ENCODE measurements at regions not wholly inside any gene's neighbourhood (a gene's known extent, or its start where the extent isn't known, plus 50 kb on each side); places are given as distances from the start of the nearest gene placed in this dataset.

GRCh38 chr1:157196245-157196543 is 58.0 kb upstream of the ETV3 start:
- intact Hi-C loops (cut with micrococcal nuclease) = loop anchor here (10.0 kb wide), 1 partner anchor 179 kb away; no protein-coding TSS in a partner anchor

GRCh38 chr1:157195521-157196244 is 57.5 kb upstream of the ETV3 start:
- Mint-ChIP-seq H3K27me3 (ENCODE audit: low read depth in 2 of 2) (peaks cover 25 to 44% of the 10 kb centered on the region in 2 donors), H3K36me3 (no peaks in the 10 kb centered on the region), H3K9me3 (no peaks in the 10 kb centered on the region), H3K27ac (no peak overlapping the region), H3K4me1 (peaks cover 5 to 13% of the 10 kb centered on the region in 2 donors), H3K4me3 (no peak overlapping the region)
- Histone ChIP-seq H3K27me3 (ENCODE audit: control insufficient read depth, insufficient read depth, low read length) (no peaks in the 10 kb centered on the region), H3K9me3 (ENCODE audit: control insufficient read depth, insufficient read depth, low read length) (no peaks in the 10 kb centered on the region), H3K4me1 (ENCODE audit: control insufficient read depth, insufficient read depth, low read length) (no peaks in the 10 kb centered on the region), H3K27ac (ENCODE audit: low read length) (no peak overlapping the region), H3K36me3 (ENCODE audit: control insufficient read depth, insufficient read depth, low read length) (no peaks in the 10 kb centered on the region), H3K4me3 (ENCODE audit: low read length) (no peak overlapping the region)
- 90% methylated on average over 13 of the region's 13 CpGs for WGBS (ENCODE audit: insufficient coverage)
- intact Hi-C loops (cut with micrococcal nuclease) = loop anchor here (10.0 kb wide), 1 partner anchor 179 kb away; no protein-coding TSS in a partner anchor
- DNase-seq = no peak
- TF ChIP-seq CTCF (IDR thresholded peaks at IDR 0.05) = no peak
- ATAC-seq = peak in 1 of 3 donors; percentile 1

More at GRCh38 chr1:157196245-157196543, 58.0 kb upstream of the ETV3 start:
- Mint-ChIP-seq H3K27ac (no peak overlapping the region), H3K27me3 (ENCODE audit: low read depth in 2 of 2) (peaks cover 25 to 44% of the 10 kb centered on the region in 2 donors), H3K36me3 (no peaks in the 10 kb centered on the region), H3K4me3 (no peak overlapping the region), H3K9me3 (no peaks in the 10 kb centered on the region), H3K4me1 (peaks cover 5 to 13% of the 10 kb centered on the region in 2 donors)
- Histone ChIP-seq H3K27ac (ENCODE audit: low read length) (no peak overlapping the region), H3K27me3 (ENCODE audit: control insufficient read depth, insufficient read depth, low read length) (no peaks in the 10 kb centered on the region), H3K36me3 (ENCODE audit: control insufficient read depth, insufficient read depth, low read length) (no peaks in the 10 kb centered on the region), H3K4me3 (ENCODE audit: low read length) (no peak overlapping the region), H3K4me1 (ENCODE audit: control insufficient read depth, insufficient read depth, low read length) (no peaks in the 10 kb centered on the region), H3K9me3 (ENCODE audit: control insufficient read depth, insufficient read depth, low read length) (no peaks in the 10 kb centered on the region)
- no peak for ATAC-seq
- no peak for TF ChIP-seq CTCF (IDR thresholded peaks at IDR 0.05)
- 67% methylated on average over 2 of the region's 2 CpGs for WGBS (ENCODE audit: insufficient coverage)
- no peak for DNase-seq

GRCh38 chr1:157194731-157195520 is 56.7 kb upstream of the ETV3 start:
- 29% methylated on average over 67 of the region's 67 CpGs for WGBS (ENCODE audit: insufficient coverage)
- TF ChIP-seq CTCF (IDR thresholded peaks at IDR 0.05) = no peak
- no peak for ATAC-seq
- no peaks in the 10 kb centered on the region for H3K36me3 Mint-ChIP-seq
- H3K4me3 Mint-ChIP-seq = no peak overlapping the region
- H3K9me3 Mint-ChIP-seq = no peaks in the 10 kb centered on the region
- no peak overlapping the region for H3K4me3 ChIP-seq (ENCODE audit: low read length)
- H3K9me3 ChIP-seq (ENCODE audit: control insufficient read depth, insufficient read depth, low read length) = no peaks in the 10 kb centered on the region
- no peaks in the 10 kb centered on the region for H3K27me3 ChIP-seq (ENCODE audit: control insufficient read depth, insufficient read depth, low read length)
- H3K4me1 Mint-ChIP-seq = peaks cover 5 to 13% of the 10 kb centered on the region in 2 donors
- no peak overlapping the region for H3K27ac Mint-ChIP-seq
- no peak overlapping the region for H3K27ac ChIP-seq (ENCODE audit: low read length)
- intact Hi-C loops (cut with micrococcal nuclease) = loop anchor here (10.0 kb wide), 1 partner anchor 180 kb away; no protein-coding TSS in a partner anchor
- no peak for DNase-seq
- H3K27me3 Mint-ChIP-seq (ENCODE audit: low read depth in 2 of 2) = peaks cover 30 to 48% of the 10 kb centered on the region in 2 donors
- no peaks in the 10 kb centered on the region for H3K36me3 ChIP-seq (ENCODE audit: control insufficient read depth, insufficient read depth, low read length)
- H3K4me1 ChIP-seq (ENCODE audit: control insufficient read depth, insufficient read depth, low read length) = no peaks in the 10 kb centered on the region
